CD14-positive monocyte (primary cell): ENCODE measurements at regions not wholly inside any gene's neighbourhood (a gene's known extent, or its start where the extent isn't known, plus 50 kb on each side); places are given as distances from the start of the nearest gene placed in this dataset.

Source experiments
- DNase-seq, 3 donors: peaks; one replicate each; pipeline ENCODE4 v3.0.0-alpha.2; 2011 to 2022
- H2AFZ ChIP-seq: 2 replicates; pipeline ENCODE4 v1.6.0; 2012; ENCODE audit warnings: mild to moderate bottlenecking, low read depth, low read length, inconsistent platforms; ENCODE audit not compliant: insufficient read depth, poor library complexity, severe bottlenecking
- H3K27ac ChIP-seq, 2 donors: 1 replicate in 1 of 2; 2 replicates in 1 of 2; pipeline ENCODE4 v1.5.1; 2012 to 2013; ENCODE audit warnings: low read length in 2 of 2, control low read depth in 1 of 2, inconsistent platforms in 1 of 2, low read depth in 1 of 2, mild to moderate bottlenecking in 1 of 2
- H3K27me3 ChIP-seq, 2 donors: one replicate each; pipeline versions ENCODE4 v1.6.0 to v1.6.1; 2011 to 2013; ENCODE audit warnings: low read length in 2 of 2; ENCODE audit not compliant: control insufficient read depth in 2 of 2, insufficient read depth in 2 of 2
- H3K36me3 ChIP-seq, 2 donors: replicated peaks in 1 of 2; 1 replicate in 1 of 2; 2 replicates in 1 of 2; pipeline versions ENCODE4 v1.5.1 to v1.6.1; 2012 to 2013; ENCODE audit warnings: low read length in 2 of 2, control low read depth in 1 of 2, inconsistent platforms in 1 of 2, mild to moderate bottlenecking in 1 of 2; ENCODE audit not compliant: insufficient read depth in 2 of 2, control insufficient read depth in 1 of 2
- H3K4me1 ChIP-seq, 2 donors: 1 replicate in 1 of 2; 2 replicates in 1 of 2; pipeline versions ENCODE4 v1.5.1 to v1.6.1; 2012 to 2013; ENCODE audit warnings: low read length in 2 of 2, control low read depth in 1 of 2, inconsistent platforms in 1 of 2, mild to moderate bottlenecking in 1 of 2, moderate library complexity in 1 of 2; ENCODE audit not compliant: insufficient read depth in 2 of 2, control insufficient read depth in 1 of 2
- H3K4me2 ChIP-seq: replicated peaks from 2 replicates; pipeline ENCODE3; 2012; ENCODE audit warnings: low read length, moderate library complexity, mild to moderate bottlenecking; ENCODE audit not compliant: poor library complexity, severe bottlenecking; ENCODE audit errors: extremely low read depth
- H3K4me3 ChIP-seq, 3 experiments: fragments of 200-600 bp in 1 of 3; sonication (generic) in 1 of 3; replicated peaks in 1 of 3; 1 replicate in 2 of 3; 2 replicates in 1 of 3; pipeline ENCODE4 v1.5.1; 2011 to 2013; ENCODE audit warnings: low read length in 3 of 3, mild to moderate bottlenecking in 3 of 3, control low read depth in 2 of 3, low read depth in 2 of 3, inconsistent platforms in 1 of 3, moderate library complexity in 1 of 3
- H3K79me2 ChIP-seq: 2 replicates; pipeline ENCODE4 v1.6.0; 2012; ENCODE audit warnings: mild to moderate bottlenecking, control low read depth, inconsistent platforms, low read length, moderate library complexity; ENCODE audit not compliant: insufficient read depth
- H3K9ac ChIP-seq: 2 replicates; pipeline ENCODE4 v1.6.0; 2017; ENCODE audit warnings: low read length, mild to moderate bottlenecking; ENCODE audit not compliant: insufficient read depth, poor library complexity, severe bottlenecking
- H3K9me3 ChIP-seq, 2 donors: replicated peaks in 1 of 2; 1 replicate in 1 of 2; 2 replicates in 1 of 2; pipeline versions ENCODE4 v1.5.1 to v1.6.1; 2012 to 2013; ENCODE audit warnings: low read length in 2 of 2, control low read depth in 1 of 2; ENCODE audit not compliant: control insufficient read depth in 1 of 2, insufficient read depth in 1 of 2
- H4K20me1 ChIP-seq: 2 replicates; pipeline ENCODE4 v1.6.0; 2012; ENCODE audit warnings: mild to moderate bottlenecking, low read length, control low read depth, moderate library complexity; ENCODE audit not compliant: insufficient read depth
- H3K27ac Mint-ChIP-seq, 7 donors: one replicate each; pipeline ENCODE4 v1.8.0; 2020; ENCODE audit warnings: mild to moderate bottlenecking in 7 of 7, mixed read lengths in 7 of 7, moderate library complexity in 6 of 7, inconsistent platforms in 2 of 7
- H3K27me3 Mint-ChIP-seq, 3 donors: one replicate each; pipeline ENCODE4 v1.8.0; 2021 to 2022; ENCODE audit warnings: low read depth in 3 of 3, mild to moderate bottlenecking in 3 of 3, mixed read lengths in 3 of 3, moderate library complexity in 3 of 3, inconsistent platforms in 1 of 3
- H3K36me3 Mint-ChIP-seq, 2 donors: one replicate each; pipeline ENCODE4 v1.8.0; 2020; ENCODE audit warnings: mixed read lengths in 2 of 2, inconsistent platforms in 1 of 2, mild to moderate bottlenecking in 1 of 2
- H3K4me1 Mint-ChIP-seq: one replicate; pipeline ENCODE4 v1.8.0; 2020; ENCODE audit warnings: mild to moderate bottlenecking, mixed read lengths
- H3K4me3 Mint-ChIP-seq, 2 donors: one replicate each; pipeline ENCODE4 v1.8.0; 2020; ENCODE audit warnings: mild to moderate bottlenecking in 2 of 2, mixed read lengths in 2 of 2, moderate library complexity in 1 of 2
- H3K9me3 Mint-ChIP-seq, 7 donors: one replicate each; pipeline ENCODE4 v1.8.0; 2020 to 2022; ENCODE audit warnings: mixed read lengths in 7 of 7, mild to moderate bottlenecking in 6 of 7, moderate library complexity in 6 of 7, inconsistent platforms in 2 of 7
- WGBS: methylation state at CpG from one replicate; pipeline ENCODE4 v1.1.5; 2013; ENCODE audit warnings: missing lambda C conversion rate; ENCODE audit not compliant: insufficient coverage; 5-methylcytosine and 5-hydroxymethylcytosine counted together
- intact Hi-C, 2 donors: fragments of 100-400 bp; cut with micrococcal nuclease; formaldehyde crosslinking; loops; one replicate each; pipeline versions ENCODE4 v1.15.0 to v1.15.1; 2023
- TF ChIP-seq, protein P1 (sequence below): fragments of 200-600 bp; IDR thresholded peaks from one replicate; pipeline ENCODE4 v1.8.0; 2022; ENCODE audit warnings: antibody characterized with exemption, mild to moderate bottlenecking

DNA sequence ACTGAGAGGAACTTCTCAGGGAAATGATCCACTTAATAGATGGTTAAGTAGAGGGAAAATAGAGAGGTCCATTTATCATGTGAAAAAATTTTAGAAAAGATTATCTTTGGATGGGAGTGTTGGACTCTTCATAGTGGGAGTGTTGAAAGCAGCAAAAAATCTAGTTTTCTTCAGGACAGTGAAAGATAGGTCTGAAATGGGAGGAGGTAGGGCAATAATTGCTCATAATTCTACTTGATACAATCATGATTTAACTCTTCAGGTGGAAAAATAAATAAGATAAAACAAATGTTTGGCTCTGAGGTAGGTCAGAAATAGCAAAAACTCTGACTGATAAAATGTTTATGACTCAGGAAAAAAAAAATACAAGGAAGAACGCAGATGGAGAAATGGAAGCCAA is 144.1 kb upstream of the DPH6 start:
- intact Hi-C loops = no loop called here
- TF ChIP-seq, protein P1, sequence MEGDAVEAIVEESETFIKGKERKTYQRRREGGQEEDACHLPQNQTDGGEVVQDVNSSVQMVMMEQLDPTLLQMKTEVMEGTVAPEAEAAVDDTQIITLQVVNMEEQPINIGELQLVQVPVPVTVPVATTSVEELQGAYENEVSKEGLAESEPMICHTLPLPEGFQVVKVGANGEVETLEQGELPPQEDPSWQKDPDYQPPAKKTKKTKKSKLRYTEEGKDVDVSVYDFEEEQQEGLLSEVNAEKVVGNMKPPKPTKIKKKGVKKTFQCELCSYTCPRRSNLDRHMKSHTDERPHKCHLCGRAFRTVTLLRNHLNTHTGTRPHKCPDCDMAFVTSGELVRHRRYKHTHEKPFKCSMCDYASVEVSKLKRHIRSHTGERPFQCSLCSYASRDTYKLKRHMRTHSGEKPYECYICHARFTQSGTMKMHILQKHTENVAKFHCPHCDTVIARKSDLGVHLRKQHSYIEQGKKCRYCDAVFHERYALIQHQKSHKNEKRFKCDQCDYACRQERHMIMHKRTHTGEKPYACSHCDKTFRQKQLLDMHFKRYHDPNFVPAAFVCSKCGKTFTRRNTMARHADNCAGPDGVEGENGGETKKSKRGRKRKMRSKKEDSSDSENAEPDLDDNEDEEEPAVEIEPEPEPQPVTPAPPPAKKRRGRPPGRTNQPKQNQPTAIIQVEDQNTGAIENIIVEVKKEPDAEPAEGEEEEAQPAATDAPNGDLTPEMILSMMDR = no peak
- no peak overlapping the region for H3K4me2 ChIP-seq
- no peaks in the 10 kb centered on the region for H3K4me1 Mint-ChIP-seq
- H3K4me3 ChIP-seq = no peak overlapping the region
- H3K36me3 ChIP-seq = no peaks in the 10 kb centered on the region
- DNase-seq = no peak
- no peak overlapping the region for H3K9ac ChIP-seq
- H2AFZ ChIP-seq = no peak overlapping the region
- peaks cover 0 to 5% (median 0%) of the 10 kb centered on the region in 7 donors for H3K9me3 Mint-ChIP-seq
- H3K36me3 Mint-ChIP-seq = no peaks in the 10 kb centered on the region
- no peak overlapping the region for H3K4me3 Mint-ChIP-seq
- H3K79me2 ChIP-seq = no peaks in the 10 kb centered on the region
- H3K27me3 ChIP-seq = no peaks in the 10 kb centered on the region
- H3K4me1 ChIP-seq = no peaks in the 10 kb centered on the region
- H4K20me1 ChIP-seq = no peaks in the 10 kb centered on the region
- H3K27ac Mint-ChIP-seq = no peak overlapping the region
- no peak overlapping the region for H3K27ac ChIP-seq
- WGBS = 100% methylated on average over 1 of the region's 1 CpG
- H3K27me3 Mint-ChIP-seq = peaks cover 0 to 3% (median 2%) of the 10 kb centered on the region in 3 donors
- H3K9me3 ChIP-seq = no peaks in the 10 kb centered on the region

DNA sequence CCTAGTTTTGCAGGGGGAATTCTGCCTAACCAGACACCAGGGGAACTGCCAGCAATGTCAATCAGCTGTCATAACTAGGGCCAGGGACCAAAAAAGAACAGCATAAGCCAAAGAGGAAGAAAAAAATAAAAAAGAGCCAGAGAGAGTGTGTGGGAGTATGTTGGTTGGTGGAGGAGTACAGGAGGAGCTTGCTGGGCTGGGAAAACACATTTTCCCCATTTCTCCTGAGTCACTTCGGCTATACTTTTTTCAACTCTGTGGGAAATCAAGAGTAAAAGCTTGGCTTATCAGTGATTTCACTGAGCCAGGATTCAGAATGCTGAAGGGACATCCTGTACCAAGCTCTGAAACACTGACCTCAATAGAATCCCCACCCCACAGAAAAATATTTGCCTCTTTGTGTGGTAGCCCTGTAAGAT is 144.7 kb upstream of the DPH6 start:
- H3K79me2 ChIP-seq = no peaks in the 10 kb centered on the region
- Mint-ChIP-seq H3K27me3 (peaks cover 0 to 2% (median 1%) of the 10 kb centered on the region in 3 donors), H3K9me3 (peaks cover 0 to 5% (median 0%) of the 10 kb centered on the region in 7 donors), H3K36me3 (no peaks in the 10 kb centered on the region), H3K27ac (no peak overlapping the region), H3K4me3 (no peak overlapping the region), H3K4me1 (no peaks in the 10 kb centered on the region)
- no peak overlapping the region for H3K4me2 ChIP-seq
- H3K4me3 ChIP-seq = no peak overlapping the region
- DNase-seq = no peak
- H3K27ac ChIP-seq = no peak overlapping the region
- intact Hi-C loops = no loop called here
- no peaks in the 10 kb centered on the region for H3K4me1 ChIP-seq
- no CpG with 5 or more reads among the region's 1 CpG for WGBS
- no peaks in the 10 kb centered on the region for H3K27me3 ChIP-seq
- H3K36me3 ChIP-seq = no peaks in the 10 kb centered on the region
- TF ChIP-seq, protein P1 = no peak
- no peak overlapping the region for H2AFZ ChIP-seq
- no peaks in the 10 kb centered on the region for H4K20me1 ChIP-seq
- no peak overlapping the region for H3K9ac ChIP-seq
- no peaks in the 10 kb centered on the region for H3K9me3 ChIP-seq
